ENCODE measurements at regions not wholly inside any gene's neighbourhood (a gene's known extent, or its start where the extent isn't known, plus 50 kb on each side); places are given as distances from the start of the nearest gene placed in this dataset.

DNA sequence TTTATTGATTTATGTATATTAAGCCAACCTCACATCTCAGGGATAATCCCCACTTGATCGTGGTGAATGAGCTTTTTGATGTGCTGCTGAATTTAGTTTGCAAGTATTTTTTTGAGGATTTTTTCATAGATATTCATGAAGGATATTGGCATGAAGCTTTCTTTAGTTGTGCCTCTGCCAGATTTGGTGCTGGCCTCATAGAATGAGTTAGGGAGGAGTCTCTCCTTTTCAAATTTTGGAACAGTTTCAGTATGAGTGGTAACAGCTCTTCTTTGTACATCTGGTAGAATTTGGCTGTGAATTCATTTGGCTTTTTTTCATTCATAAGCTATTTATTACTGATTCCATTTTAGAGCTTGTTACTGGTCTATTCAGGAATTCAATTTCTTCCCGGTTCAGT is 197.2 kb upstream of the NDST4 start:
- no peak for TF ChIP-seq POLR2AphosphoS5 (IDR thresholded peaks at IDR 0.05; ENCODE audit: low read depth)
- TF ChIP-seq, protein P1, sequence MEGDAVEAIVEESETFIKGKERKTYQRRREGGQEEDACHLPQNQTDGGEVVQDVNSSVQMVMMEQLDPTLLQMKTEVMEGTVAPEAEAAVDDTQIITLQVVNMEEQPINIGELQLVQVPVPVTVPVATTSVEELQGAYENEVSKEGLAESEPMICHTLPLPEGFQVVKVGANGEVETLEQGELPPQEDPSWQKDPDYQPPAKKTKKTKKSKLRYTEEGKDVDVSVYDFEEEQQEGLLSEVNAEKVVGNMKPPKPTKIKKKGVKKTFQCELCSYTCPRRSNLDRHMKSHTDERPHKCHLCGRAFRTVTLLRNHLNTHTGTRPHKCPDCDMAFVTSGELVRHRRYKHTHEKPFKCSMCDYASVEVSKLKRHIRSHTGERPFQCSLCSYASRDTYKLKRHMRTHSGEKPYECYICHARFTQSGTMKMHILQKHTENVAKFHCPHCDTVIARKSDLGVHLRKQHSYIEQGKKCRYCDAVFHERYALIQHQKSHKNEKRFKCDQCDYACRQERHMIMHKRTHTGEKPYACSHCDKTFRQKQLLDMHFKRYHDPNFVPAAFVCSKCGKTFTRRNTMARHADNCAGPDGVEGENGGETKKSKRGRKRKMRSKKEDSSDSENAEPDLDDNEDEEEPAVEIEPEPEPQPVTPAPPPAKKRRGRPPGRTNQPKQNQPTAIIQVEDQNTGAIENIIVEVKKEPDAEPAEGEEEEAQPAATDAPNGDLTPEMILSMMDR (IDR thresholded peaks at IDR 0.05; ENCODE audit: insufficient read depth, low read length), result no peak

Data from HL-60 (cell line).